ENCODE measurements at regions not wholly inside any gene's neighbourhood (a gene's known extent, or its start where the extent isn't known, plus 50 kb on each side); places are given as distances from the start of the nearest gene placed in this dataset.

GRCh38 chr18:10274301-10274700, 180.1 kb upstream of the APCDD1 start:
- TF ChIP-seq EZH2 (IDR thresholded peaks at IDR 0.05; ENCODE audit: insufficient read depth, poor library complexity, severe bottlenecking), result no peak
- TF ChIP-seq EZH2phosphoT487 (IDR thresholded peaks at IDR 0.05; ENCODE audit: insufficient read depth, low read depth), result no peak

Data from GM23248 (cell line).